Right lobe of liver (tissue), 6 donors: ENCODE measurements at regions not wholly inside any gene's neighbourhood (a gene's known extent, or its start where the extent isn't known, plus 50 kb on each side); places are given as distances from the start of the nearest gene placed in this dataset.

Source experiments
- ATAC-seq, 4 donors: fragments of 200-7000 bp; cut with Tn5 transposase; one replicate each; pipeline ENCODE4 v1.9.1; 2020; ENCODE audit warnings: mild to moderate bottlenecking in 4 of 4, moderate library complexity in 4 of 4
- DNase-seq, 3 donors: peaks; one replicate each; pipeline ENCODE4 v3.0.0-alpha.2; 2020
- H3K27ac ChIP-seq, 3 donors: fragments of 200-600 bp; one replicate each; pipeline ENCODE4 v1.8.0; 2022
- H3K27me3 ChIP-seq, 2 donors: fragments of 200-600 bp; one replicate each; pipeline ENCODE4 v1.8.0; 2022
- H3K36me3 ChIP-seq, 4 donors: fragments of 200-600 bp; sonication (generic) in 1 of 4; one replicate each; pipeline versions ENCODE4 v1.5.1 to v1.8.0; 2017 to 2022; ENCODE audit warnings: control low read depth in 1 of 4
- H3K4me1 ChIP-seq, 4 donors: fragments of 200-600 bp; sonication (generic) in 1 of 4; one replicate each; pipeline versions ENCODE4 v1.5.1 to v1.8.0; 2017 to 2022; ENCODE audit warnings: control low read depth in 1 of 4
- H3K4me3 ChIP-seq, 3 donors: fragments of 200-600 bp; one replicate each; pipeline ENCODE4 v1.8.0; 2022
- H3K9me3 ChIP-seq, 4 donors: fragments of 200-600 bp; sonication (generic) in 1 of 4; one replicate each; pipeline versions ENCODE4 v1.5.1 to v1.8.0; 2017 to 2022; ENCODE audit warnings: control low read depth in 1 of 4
- POLR2A ChIP-seq: fragments of 450-650 bp; IDR thresholded peaks from one replicate; pipeline ENCODE4 v1.6.1; 2017; ENCODE audit warnings: antibody characterized with exemption, mild to moderate bottlenecking
- WGBS: methylation state at CpG from one replicate; pipeline ENCODE4 v1.1.6; 2018; ENCODE audit warnings: low coverage, low lambda C conversion rate; ENCODE audit not compliant: insufficient coverage; ENCODE audit errors: missing lambda C conversion rate; 5-methylcytosine and 5-hydroxymethylcytosine counted together
- intact Hi-C, 2 donors: fragments of 100-400 bp; cut with DNase I; formaldehyde crosslinking; loops; one replicate each; pipeline versions ENCODE4 v1.11.2 to v1.14.1; 2022
- TF ChIP-seq, protein P1 (sequence below), 4 donors: fragments of 200-600 bp in 3 of 4; fragments of 450-650 bp in 1 of 4; IDR thresholded peaks; one replicate each; pipeline versions ENCODE4 v1.5.1 to v1.8.0; 2016 to 2022; ENCODE audit warnings: antibody characterized with exemption in 4 of 4, mild to moderate bottlenecking in 2 of 4
- donor health status: DM: no; HTN: yes; CAD: no.
- donor health status: DM: no; HTN: no; CAD: no.
- donor health status: DM: no; HTN: no; CAD: no.
- donor health status: DM: no; HTN: yes; CAD: no.
- donor health status: DM: no; HTN: yes; CAD: no.

DNA sequence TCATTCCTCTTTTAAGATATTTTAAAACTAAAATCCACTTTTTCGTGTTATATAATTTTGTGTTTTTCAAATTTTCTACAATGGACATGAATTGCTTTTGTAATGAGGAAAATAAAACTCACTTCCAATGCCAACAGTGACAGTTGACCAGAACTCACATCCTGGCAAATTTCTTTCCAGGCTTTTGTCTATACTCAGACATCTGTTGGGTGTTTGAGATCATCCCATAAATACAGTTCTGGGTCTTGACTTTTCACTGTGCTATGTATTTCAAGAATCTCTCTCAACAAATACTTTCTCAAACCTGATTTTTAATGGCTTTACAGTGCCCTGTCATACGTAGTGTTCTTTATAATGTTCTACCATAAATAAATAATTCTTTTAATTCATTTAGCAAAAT lies 57.6 kb downstream of the RPL37A start:
- 91% methylated on average over 2 of the region's 2 CpGs for WGBS
- H3K9me3 ChIP-seq, result no peaks in the 10 kb centered on the region
- no peaks in the 10 kb centered on the region for H3K36me3 ChIP-seq
- H3K4me1 ChIP-seq, result peaks cover 0 to 8% (median 0%) of the 10 kb centered on the region in 4 donors
- H3K27me3 ChIP-seq, result no peaks in the 10 kb centered on the region
- no peak overlapping the region for H3K4me3 ChIP-seq
- intact Hi-C loops, result no loop called here
- H3K27ac ChIP-seq, result no peak overlapping the region
- TF ChIP-seq, protein P1, sequence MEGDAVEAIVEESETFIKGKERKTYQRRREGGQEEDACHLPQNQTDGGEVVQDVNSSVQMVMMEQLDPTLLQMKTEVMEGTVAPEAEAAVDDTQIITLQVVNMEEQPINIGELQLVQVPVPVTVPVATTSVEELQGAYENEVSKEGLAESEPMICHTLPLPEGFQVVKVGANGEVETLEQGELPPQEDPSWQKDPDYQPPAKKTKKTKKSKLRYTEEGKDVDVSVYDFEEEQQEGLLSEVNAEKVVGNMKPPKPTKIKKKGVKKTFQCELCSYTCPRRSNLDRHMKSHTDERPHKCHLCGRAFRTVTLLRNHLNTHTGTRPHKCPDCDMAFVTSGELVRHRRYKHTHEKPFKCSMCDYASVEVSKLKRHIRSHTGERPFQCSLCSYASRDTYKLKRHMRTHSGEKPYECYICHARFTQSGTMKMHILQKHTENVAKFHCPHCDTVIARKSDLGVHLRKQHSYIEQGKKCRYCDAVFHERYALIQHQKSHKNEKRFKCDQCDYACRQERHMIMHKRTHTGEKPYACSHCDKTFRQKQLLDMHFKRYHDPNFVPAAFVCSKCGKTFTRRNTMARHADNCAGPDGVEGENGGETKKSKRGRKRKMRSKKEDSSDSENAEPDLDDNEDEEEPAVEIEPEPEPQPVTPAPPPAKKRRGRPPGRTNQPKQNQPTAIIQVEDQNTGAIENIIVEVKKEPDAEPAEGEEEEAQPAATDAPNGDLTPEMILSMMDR (IDR thresholded peaks at IDR 0.05), result no peak
- no peak for TF ChIP-seq POLR2A
- DNase-seq, result no peak
- ATAC-seq, result no peak

DNA sequence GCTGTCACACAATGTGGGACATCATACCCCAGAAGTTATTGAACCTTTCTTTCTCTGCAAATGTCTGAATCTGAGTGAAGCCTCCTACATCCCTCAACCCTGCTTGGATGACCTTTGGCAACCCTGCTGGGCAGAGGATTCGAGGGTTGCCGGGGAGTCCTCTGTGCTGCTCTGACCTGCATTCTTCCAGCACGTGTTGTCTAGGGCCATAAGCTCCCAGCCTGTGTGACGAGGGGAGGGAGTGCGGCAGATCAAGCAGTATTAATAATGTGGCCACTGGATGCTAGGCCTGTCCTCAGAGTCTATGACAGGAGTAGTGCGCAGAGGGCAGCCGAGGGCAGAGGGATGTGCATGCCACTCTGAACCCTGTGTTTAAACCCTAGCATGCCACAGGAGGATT lies 58.8 kb downstream of the RPL37A start:
- no peaks in the 10 kb centered on the region for H3K27me3 ChIP-seq
- H3K4me1 ChIP-seq, result peaks cover 0 to 8% (median 0%) of the 10 kb centered on the region in 4 donors
- no peak overlapping the region for H3K27ac ChIP-seq
- H3K36me3 ChIP-seq, result no peaks in the 10 kb centered on the region
- DNase-seq (no peak), ATAC-seq (no peak)
- WGBS, result 73% methylated on average over 2 of the region's 7 CpGs
- TF ChIP-seq, protein P1 (IDR thresholded peaks at IDR 0.05), result no peak
- no peak for TF ChIP-seq POLR2A
- H3K9me3 ChIP-seq, result no peaks in the 10 kb centered on the region
- intact Hi-C loops, result no loop called here
- no peak overlapping the region for H3K4me3 ChIP-seq

DNA sequence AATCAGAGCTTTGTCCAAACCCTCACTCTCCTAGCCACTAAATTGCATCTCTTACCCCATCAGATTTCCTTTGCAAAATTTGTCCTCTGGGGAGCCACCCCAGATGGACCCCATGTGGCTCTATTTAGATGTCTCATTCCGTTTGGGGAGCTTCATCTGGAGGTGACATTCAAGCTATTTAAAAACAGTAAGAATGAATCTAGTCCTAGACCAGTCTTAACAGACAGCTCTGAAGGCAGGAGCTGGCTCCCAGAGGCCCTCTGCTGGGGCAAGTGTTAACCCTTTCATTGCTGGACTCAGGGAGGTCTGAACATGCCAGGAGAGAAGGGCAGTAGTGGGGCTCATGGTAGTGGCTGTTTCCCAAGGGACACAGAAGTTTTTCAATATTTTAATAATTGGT lies 59.2 kb downstream of the RPL37A start:
- no peaks in the 10 kb centered on the region for H3K36me3 ChIP-seq
- no peak for ATAC-seq

DNA sequence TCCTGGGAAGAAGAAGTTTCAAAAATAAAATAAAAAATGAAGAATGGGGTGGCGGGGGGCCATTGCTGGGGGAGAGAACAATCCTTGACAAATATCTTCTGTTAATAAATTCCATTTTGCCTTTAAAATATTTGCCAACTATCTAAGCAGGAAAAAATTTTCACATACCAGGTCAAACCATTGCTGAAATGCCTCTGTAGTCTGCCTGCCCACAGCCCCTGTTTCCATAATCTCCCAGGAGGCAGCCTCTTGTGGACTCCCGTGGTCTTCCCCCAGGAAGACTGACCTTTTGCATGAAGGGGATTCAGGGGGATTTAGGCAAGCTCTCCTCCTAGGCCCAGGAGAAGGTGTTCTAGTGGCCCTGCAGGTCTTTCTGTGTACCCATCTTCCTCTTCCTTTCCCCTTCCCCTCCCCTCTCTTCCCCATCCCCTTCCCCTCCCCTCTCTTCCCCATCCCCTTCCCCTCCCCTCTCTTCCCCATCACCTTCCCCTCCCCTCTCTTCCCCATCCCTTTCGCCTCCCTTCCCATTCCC lies 61.0 kb downstream of the RPL37A start:
- Histone ChIP-seq H3K9me3 (no peaks in the 10 kb centered on the region), H3K27me3 (no peaks in the 10 kb centered on the region), H3K36me3 (no peaks in the 10 kb centered on the region), H3K4me3 (no peak overlapping the region), H3K27ac (no peak overlapping the region), H3K4me1 (peaks cover 0 to 8% (median 0%) of the 10 kb centered on the region in 4 donors)
- no peak for TF ChIP-seq POLR2A
- TF ChIP-seq, protein P1 (IDR thresholded peaks at IDR 0.05), result no peak
- WGBS, result 80% methylated on average over 3 of the region's 3 CpGs
- intact Hi-C loops, result no loop called here
- DNase-seq (no peak), ATAC-seq (no peak)

More for the DNA sequence above, 59.2 kb downstream of the RPL37A start:
- no peak overlapping the region for H3K27ac ChIP-seq
- 78% methylated on average over 1 of the region's 1 CpG for WGBS
- intact Hi-C loops, result no loop called here
- TF ChIP-seq, protein P1 (IDR thresholded peaks at IDR 0.05), result no peak
- no peak for TF ChIP-seq POLR2A
- no peaks in the 10 kb centered on the region for H3K27me3 ChIP-seq
- no peak for DNase-seq
- H3K4me1 ChIP-seq, result peaks cover 0 to 8% (median 0%) of the 10 kb centered on the region in 4 donors
- no peak overlapping the region for H3K4me3 ChIP-seq
- H3K9me3 ChIP-seq, result no peaks in the 10 kb centered on the region
